ENCODE measurements at regions not wholly inside any gene's neighbourhood (a gene's known extent, or its start where the extent isn't known, plus 50 kb on each side); places are given as distances from the start of the nearest gene placed in this dataset.

DNA sequence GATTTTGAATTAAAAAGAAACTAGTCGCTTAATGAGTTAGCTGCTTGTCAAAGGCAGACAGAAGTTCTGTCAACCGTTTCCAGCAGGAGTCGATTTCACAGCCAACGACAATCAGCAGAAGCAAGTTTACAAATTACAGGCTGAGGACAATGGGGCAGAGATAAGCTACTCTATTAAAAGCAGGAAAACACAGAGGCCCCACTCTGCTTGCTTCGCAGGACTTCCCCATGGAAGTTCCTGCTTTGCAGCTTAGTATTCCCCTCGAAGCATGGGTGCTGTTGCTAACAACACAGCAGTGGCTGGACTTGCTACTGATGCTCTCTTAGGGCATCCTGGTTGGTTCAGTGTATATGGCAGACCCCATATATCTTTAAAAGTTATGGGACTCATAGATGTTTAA lies 50.8 kb upstream of the KLF6 start:
- no peaks in the 10 kb centered on the region for H3K36me3 ChIP-seq (ENCODE audit: control insufficient read depth, insufficient read depth, low read length)
- 54% methylated on average over 6 of the region's 6 CpGs for WGBS (ENCODE audit: insufficient coverage)
- peaks cover 2% of the 10 kb centered on the region for H3K4me1 ChIP-seq (ENCODE audit: control insufficient read depth, insufficient read depth, low read length)
- no peaks in the 10 kb centered on the region for H3K9me3 ChIP-seq (replicated peaks; ENCODE audit: control insufficient read depth, low read depth, low read length)
- H3K27me3 ChIP-seq (ENCODE audit: control insufficient read depth, insufficient read depth, low read length): no peaks in the 10 kb centered on the region
- no peak overlapping the region for H3K4me3 ChIP-seq (ENCODE audit: low read length)
- H3K27ac ChIP-seq (ENCODE audit: low read length): peak overlapping the region; percentile 11
- DNase-seq: peak; percentile 72

DNA sequence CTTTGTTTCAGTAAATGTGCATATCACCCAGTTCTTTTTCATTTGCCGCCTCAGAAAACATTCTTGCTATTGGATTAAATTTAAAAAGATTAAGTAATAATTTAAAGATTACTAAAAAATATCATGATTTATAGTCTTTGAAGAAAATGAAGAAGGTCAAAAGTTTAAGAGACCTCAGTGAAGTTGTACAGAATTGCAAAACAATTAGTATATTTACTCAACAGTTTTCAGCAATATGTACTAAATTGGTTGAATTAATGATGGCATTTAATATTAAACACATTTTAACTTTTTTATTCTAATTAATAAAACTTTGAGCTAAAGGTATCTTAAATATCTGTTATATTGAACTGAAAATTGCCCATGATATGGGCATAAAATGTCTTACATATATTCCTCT lies 49.9 kb upstream of the KLF6 start:
- no peaks in the 10 kb centered on the region for H3K36me3 ChIP-seq (ENCODE audit: control insufficient read depth, insufficient read depth, low read length)
- no peaks in the 10 kb centered on the region for H3K9me3 ChIP-seq (replicated peaks; ENCODE audit: control insufficient read depth, low read depth, low read length)
- H3K4me1 ChIP-seq (ENCODE audit: control insufficient read depth, insufficient read depth, low read length): peaks cover 3% of the 10 kb centered on the region
- no peak overlapping the region for H3K27ac ChIP-seq (ENCODE audit: low read length)
- H3K27me3 ChIP-seq (ENCODE audit: control insufficient read depth, insufficient read depth, low read length): no peaks in the 10 kb centered on the region
- H3K4me3 ChIP-seq (ENCODE audit: low read length): no peak overlapping the region
- no CpG with 5 or more reads among the region's 1 CpG for WGBS (ENCODE audit: insufficient coverage)
- no peak for DNase-seq
